GM21717 (cell line): ENCODE measurements at regions not wholly inside any gene's neighbourhood (a gene's known extent, or its start where the extent isn't known, plus 50 kb on each side); places are given as distances from the start of the nearest gene placed in this dataset.
"Not testable (repeated sequence)": the region's sequence is repeated elsewhere in the genome, so short reads cannot be mapped to it uniquely, and the experiment has no call there.

Source experiments
- ATAC-seq: cut with Tn5 transposase; IDR thresholded peaks from one replicate; pipeline ENCODE4 v1.9.1; 2021; ENCODE audit warnings: mild to moderate bottlenecking, moderate library complexity; ENCODE audit not compliant: unreplicated experiment

DNA sequence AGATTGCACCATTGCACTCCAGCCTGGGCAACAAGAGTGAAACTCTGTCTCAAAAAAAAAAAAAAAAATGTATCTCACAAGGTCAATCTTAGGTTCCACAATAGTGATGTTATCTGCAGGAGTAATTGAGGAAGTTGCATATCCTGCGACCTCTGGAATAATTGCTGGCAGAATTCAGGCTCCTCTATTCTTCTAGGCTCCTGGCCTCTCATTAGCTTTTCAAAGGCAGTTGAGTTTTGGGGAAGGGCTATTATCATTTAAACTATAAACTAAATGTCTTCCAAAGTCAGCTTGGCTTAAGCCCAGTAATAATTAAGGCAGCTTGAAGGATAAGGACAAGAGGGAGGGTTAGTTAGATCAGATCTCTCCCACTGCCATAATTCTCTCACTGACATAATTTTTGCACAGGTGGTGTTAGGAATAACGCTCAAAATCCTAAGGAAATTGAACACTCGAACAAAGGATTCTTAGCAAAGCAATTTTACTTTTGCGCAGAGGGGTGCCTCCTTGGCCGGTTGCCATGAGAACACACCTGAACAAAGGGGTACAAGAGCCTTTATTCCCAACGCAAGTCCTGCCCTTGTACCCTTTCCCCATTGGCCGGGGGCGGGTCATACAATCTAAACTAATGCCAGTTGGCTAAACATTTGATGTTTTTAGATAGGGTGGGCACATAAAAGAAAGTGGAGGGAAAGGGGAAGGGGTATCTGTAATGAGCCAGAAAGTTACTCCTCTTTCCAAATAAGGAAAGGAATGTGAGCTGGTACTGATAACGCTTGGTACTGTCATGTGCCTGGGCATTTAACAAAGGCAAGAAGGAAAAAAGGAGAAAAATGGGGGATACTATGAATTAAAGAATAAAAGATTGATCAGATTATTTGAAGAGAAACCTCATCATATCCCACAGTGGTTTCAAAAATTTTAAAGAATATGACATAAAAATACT lies 106.4 kb upstream of the CCNG1 start:
- ATAC-seq, result no peak

DNA sequence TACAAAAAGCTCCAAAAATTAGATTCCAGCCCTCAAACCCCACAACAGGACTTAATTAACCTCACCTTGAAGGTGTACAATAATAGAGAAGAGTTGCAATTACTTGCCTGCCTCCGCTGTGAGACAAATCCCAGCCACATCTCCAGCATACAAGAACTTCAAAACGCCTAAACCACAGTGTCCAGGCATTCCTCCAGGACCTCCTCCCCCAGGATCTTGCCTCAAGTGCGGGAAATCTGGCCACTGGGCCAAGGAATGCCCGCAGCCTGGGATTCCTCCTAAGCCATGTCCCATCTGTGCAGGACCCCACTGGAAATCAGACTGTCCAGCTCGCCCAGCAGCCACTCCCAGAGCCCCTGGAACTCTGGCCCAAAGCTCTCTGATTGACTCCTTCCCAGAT lies 101.3 kb upstream of the CCNG1 start:
- not testable (repeated sequence) for ATAC-seq

- no peak for ATAC-seq
Measured at GRCh38 chr5:163339148-163339547, 98.2 kb upstream of the CCNG1 start.

DNA sequence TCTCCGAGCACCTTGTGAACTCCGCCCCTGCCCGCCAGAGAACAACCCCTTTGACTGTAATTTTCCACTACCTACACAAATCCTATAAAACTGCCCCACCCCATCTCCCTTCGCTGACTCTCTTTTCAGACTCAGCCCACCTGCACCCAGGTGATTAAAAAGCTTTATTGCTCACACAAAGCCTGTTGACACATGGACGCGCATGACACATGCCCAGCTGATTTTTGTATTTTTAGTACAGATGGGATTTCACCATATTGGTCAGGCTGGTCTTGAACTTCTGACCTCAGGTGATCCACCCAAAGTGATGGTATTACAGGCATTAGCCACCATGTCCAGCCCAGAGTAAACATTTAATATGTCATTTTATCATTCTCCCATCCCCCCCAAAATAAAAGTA lies 97.0 kb upstream of the CCNG1 start:
- ATAC-seq, result not testable (repeated sequence)

DNA sequence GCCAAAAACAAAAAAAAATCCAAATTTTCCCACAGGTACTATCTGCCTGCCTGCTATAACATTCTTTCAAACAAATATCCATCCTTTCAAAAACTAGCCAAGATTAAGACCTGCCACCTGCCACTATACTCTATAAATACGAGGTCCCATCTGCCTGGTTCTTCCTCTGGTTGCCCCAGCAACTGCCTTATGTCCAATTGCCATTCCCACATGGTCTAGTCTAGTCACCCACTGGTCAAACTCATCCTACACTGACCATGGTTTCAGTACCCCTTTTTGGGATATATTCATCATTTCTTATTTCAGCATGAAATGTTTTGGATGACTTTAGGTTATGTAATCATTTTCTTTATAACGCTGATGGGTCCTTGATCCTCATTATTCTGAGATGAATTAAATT lies 95.1 kb upstream of the CCNG1 start:
- ATAC-seq, result no peak

DNA sequence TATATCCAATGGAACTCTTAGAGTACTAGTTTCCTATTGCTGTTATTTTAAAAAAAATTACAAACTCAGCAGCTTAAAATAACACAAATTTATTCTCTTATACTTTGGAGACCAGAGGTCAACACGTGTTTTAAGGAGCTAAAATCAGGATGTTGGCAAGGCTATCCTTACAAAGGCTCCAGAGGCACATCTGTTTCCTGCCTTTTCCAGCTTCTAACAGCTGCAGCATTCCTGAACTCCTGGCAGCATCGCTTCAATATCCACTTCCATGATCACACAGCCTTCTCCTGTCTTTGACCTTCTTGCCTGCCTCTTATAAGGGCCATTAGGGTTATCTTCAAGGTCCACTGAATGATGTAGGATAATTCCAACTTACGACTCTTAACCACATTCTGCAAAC lies 92.2 kb upstream of the CCNG1 start:
- no peak for ATAC-seq

DNA sequence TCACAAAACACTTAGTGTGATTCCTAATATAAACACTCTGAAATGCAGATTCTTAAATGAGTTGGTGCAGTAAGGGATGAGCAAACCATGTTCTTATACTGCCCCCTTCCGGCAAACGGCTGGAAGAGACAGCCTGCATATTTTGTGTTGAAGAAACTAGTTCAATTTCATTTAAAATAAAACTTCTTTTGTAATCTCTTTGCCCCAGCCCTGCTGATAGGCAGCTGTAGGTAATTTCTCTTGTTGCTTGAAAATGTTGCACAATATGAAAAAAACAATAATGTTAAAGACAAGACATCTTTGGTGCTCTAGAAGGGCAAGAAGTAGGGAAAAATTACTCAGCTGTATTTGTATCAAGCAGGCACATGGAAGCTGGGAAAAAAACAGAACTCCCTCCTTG lies 89.7 kb upstream of the CCNG1 start:
- ATAC-seq, result peak; percentile 82

- no peak for ATAC-seq
Measured at GRCh38 chr5:163350083-163350482, 87.3 kb upstream of the CCNG1 start.

GRCh38 chr5:163352531-163352930 lies 84.9 kb upstream of the CCNG1 start:
- no peak for ATAC-seq

DNA sequence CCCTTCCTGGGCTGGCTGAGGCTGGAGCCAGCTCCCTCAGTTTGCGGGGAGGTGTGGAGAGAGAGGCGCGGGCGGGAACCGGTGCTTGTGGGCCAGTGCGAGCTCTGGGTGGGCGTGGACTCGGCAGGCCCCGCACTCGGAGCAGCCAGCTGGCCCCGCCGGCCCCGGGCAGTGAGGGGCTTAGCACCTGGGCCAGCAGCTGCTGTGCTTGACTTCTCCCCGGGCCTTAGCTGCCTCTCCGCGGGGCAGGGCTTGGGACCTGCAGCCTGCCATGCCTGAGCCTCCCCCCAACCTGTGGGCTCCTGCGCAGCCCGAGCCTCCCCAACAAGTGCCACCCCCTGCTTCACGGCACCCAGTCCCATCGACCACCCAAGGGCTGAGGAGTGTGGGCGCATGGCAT lies 81.6 kb upstream of the CCNG1 start:
- ATAC-seq, result not testable (repeated sequence)

DNA sequence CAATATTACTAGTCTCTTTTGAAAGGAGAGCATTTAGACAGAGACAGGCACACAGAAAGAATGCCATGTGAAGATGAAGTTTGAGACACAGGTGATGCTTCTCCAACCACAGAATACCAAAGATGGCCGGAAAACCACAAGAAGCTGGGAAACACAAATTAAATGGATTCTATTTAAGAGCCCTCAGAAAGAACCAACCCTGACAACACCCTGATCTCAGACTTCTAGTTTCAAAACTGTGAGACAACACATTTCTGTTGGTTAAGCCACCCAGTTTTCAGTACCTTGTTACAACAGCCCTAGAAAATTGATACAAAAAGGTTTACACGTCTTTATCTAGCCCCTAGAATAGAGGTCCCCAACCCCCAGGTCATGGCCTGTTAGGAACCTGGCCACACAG lies 79.8 kb upstream of the CCNG1 start:
- no peak for ATAC-seq

DNA sequence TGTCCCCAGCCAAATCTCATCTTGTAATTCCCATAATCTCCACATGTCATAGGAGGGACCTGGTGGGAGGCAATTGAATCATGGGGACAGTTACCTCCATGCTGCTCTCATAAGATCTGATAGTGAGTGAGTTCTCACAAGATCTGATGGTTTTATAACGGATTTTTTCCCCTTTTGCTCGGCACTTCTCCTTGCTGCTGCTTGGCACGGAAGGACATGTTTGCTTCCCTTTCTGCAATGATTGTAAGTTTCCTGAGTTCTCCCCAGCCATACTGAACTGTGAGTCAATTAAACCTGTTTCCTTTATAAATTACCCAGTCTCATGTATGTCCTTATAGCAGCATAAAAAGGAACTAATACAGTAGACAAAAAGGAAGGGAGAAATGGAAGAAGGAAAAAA lies 76.7 kb upstream of the CCNG1 start:
- no peak for ATAC-seq

- ATAC-seq, result no peak
Measured at GRCh38 chr5:163361450-163361849, 75.9 kb upstream of the CCNG1 start.

- no peak for ATAC-seq
Measured at GRCh38 chr5:163362840-163363371, 74.5 kb upstream of the CCNG1 start.

GRCh38 chr5:163363389-163363788 lies 74.0 kb upstream of the CCNG1 start:
- ATAC-seq, result no peak

DNA sequence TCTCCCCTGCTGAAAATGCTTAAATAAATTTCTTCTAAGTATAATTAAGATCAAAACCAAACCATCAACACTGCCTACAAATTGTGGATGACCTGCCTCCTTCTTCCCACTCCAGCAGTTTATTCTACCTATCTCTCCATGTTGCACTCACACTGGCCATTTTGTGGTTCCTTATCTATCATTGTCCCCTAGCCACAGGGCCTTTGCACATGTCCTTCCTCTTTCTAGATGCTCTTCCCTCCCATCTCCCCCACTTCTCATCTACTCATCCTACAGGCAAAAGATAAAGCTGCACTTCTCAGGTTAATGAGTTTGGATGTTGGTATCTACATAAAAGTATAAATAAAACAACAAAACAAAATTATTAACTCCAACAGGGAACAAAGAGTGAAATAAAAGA lies 70.6 kb upstream of the CCNG1 start:
- ATAC-seq, result no peak

DNA sequence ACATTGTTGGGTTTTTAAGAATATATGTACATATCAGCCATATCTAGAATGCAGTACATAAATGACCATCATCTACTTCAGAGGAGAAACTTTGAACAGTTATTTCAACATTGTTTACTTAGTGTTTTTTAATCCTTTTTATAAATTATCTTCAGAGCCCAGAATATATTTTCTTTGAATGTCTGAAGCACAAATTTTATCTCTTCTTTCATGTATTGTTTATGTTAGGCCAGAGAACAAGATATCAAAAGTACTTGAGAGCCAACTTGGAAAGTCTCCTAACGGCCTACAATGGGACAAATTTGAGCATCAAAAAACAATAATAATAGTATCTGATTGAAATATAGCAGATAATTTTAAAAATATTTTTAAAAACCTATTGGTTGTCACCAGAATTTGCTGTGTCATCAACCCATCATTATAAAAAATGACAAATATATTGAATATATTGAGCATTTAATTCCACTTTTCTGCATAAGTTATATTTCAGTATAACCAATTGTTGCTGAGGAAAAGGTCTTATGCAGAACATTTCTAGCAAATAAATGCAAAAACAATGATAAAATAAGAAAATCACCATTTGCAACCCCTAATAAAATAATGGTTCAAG lies 67.5 kb upstream of the CCNG1 start:
- ATAC-seq, result no peak

- ATAC-seq, result no peak
Measured at GRCh38 chr5:163373436-163374084, 63.8 kb upstream of the CCNG1 start.

DNA sequence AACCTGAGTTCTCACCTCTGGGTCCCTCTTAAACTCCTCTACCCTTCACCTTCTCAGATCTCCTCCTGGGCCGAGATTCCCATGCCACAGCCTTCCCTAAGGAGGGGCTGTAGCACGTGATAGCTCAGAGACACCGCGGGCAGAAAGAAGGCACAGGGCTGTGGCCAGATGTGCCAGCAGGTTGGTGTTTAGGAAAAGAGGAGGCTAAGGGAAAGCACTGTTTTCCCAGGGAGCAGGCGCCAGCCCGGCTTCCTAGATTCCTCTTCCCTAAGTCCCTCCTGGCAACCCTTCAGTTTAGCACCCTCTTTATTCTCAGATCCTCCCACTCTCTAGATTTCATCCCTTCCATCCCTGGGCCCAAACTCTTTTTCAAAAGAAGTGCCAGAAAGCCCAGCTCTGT lies 59.4 kb upstream of the CCNG1 start:
- no peak for ATAC-seq

DNA sequence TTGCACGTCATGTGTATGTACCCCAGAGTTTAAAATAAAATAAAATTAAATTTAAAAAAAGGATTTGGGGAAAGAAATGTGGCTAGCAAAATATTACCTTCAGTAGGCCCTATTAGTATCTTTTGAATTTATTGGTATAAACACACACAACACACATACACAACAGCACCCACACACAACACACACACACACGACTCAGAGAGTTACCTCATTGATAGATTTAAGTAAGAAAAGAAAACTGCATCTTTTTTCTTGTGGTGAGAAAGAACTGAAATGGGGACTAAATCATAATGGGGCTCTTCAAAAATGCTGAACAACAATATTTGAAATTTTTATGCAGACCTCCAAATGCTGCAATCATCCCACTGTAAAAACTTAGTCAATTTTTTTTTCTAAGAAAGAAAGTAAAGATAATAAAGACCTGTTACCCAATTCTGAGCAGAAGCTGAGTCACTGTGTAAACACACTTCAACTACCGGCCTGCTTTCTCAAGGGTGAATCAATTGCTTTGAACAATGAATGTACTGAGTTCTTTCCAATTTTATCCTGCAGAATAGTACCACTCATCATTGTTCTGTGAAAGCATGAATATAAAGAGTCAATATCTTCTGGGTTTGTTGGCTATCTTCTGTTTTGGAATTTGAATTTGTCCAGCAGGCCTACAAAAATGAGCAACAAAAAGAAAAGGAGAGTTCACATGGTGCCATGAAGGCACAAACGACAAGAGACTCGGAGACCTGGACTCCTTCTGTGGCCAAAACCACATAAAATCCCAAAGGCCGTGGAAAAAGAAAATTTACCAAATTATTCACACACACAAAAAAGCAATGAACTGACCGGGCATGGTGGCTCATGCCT lies 57.9 kb upstream of the CCNG1 start:
- no peak for ATAC-seq

GRCh38 chr5:163381832-163382231 lies 55.6 kb upstream of the CCNG1 start:
- ATAC-seq, result no peak
